ENCODE measurements at regions not wholly inside any gene's neighbourhood (a gene's known extent, or its start where the extent isn't known, plus 50 kb on each side); places are given as distances from the start of the nearest gene placed in this dataset.

DNA sequence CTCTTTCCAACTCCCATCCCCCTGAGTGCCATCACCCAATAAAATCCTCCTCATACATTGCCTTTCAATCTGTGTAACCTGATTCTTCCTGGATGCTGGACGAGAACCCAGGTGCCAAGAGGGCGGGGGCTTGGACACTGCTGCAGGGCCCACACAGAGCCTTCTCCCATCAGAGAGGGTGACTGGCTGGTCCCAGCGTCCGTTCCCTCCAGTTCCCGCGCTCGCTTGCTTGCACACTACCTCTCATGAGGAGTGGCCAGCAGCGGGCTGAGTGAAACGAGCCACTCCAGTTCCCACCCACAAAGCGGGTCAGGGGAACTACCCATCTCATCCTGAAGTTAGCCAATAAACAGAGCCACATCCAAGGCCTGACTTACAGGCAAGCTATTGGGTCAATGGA is 602.6 kb upstream of the ADAMTS16 start:
- FAIRE-seq (no peak), DNase-seq (ENCODE audit: insufficient read length, low spot score) (no peak)

DNA sequence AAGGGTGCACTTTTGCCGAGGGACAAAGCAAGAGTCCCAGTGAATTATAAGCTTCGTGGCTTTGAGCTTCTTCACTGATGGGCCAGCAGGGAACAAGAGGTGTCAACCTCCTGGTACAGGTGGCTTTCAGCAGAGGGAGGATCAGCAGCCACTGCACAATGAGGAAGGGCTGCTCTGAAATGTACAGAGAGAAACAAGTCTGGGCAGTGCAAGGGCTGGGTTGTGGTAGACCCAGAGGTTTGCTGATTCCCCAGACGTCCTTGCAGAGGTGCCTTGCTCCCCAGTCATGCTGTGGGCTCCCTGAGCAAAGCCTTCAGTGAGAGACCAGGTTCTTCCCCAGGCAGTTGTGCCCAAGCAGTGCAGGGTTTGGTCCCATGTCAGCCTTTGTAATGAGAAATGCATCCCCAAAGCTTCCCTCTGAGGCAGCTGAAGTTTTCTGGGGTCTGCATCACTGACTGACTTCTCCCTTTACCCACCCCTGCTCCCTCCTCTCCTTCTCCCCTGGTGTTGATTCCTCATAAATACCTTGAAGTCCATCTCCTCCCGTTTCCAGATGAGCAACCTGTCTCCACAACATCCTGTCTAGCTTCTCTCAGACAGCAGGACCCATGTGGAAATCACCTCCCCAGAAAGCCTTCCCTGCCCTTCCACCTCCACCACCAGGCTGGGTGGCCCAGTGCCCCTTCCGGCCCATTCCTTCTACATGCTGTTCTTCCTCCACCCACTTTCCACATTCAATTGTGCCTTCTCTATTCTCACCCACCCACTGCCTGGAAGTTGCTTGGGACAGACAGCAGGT is 599.6 kb upstream of the ADAMTS16 start:
- FAIRE-seq, result no peak
- DNase-seq (ENCODE audit: insufficient read length, low spot score), result no peak

DNA sequence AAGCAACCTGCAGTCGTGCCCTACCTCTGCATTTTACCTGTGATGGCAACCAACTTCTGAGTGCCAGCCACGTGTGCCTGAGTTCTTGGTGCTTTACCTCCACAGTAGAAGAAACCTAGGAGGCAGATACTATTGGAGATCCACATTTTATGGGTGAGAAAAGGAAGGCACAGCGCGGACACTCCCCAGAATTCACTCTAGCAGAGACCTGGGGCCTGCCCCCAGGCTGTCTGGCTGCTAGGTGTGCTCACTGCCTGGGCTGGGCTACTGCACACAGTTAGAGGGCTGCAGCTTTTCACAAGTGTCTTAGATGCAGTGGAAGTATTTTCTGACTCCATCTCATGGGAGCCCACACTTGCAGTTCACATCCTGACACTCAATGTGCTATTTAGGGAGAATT is 598.8 kb upstream of the ADAMTS16 start:
- DNase-seq (ENCODE audit: insufficient read length, low spot score) (no peak), FAIRE-seq (no peak)

DNA sequence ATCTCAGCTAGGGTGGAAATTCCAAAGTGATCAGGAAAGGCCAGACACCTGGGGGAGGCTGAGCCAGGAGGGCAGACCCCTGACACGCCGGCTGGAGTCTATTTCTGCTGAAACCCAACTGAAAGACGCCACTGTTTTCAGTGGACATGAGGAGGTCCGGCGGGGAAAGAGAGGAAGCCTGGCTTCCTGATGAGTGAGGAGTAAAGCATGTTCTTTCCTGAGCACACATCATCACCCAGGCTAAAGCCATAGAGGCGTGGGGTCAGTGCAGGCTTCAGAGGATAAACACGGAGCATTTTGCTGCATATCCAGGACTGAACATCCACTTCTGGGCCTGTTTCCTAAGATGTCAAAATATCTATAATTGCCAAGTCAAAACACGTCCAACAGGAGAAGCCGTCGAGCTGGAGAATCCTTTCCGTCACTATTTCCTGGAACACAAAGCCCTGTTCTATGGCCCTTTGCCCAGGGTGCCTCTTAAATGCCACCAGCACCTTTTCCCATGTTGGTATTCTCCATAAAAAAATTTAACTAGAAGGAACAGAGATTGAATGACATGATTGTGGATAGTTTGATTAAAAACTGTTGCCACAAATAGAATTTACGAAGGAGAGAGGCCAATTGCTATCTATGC is 597.9 kb upstream of the ADAMTS16 start:
- FAIRE-seq (no peak), DNase-seq (ENCODE audit: insufficient read length, low spot score) (no peak)

DNA sequence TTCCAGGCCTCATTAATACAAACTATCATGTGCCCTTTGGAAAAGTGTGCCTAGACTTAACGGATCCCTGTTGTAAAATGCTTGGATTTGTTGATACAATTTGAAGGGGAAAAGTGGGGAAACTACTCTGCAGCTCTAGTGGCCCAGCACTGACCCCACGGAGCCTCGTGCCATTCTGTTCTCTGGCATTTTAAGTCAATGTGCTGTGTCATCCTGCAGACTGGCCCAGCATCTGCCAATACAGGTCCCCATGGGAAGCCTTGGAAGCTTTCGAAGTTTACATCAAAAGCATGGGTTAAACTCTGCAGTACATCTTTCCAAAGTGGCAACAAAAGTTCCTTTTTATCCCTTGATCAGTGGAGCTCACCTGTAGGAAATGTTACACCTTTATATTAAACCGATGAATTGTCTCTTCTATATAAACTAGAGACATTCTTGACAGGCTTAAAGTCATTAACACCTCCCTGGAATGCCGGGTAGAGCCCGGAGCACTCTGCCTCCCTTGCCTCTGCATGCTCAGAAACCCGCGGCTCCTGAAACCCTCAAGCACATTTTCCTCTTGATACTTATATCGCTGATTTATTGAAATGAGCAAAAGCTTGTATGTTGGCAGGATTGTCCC is 596.0 kb upstream of the ADAMTS16 start:
- DNase-seq (ENCODE audit: insufficient read length, low spot score) (no peak), FAIRE-seq (no peak)

DNA sequence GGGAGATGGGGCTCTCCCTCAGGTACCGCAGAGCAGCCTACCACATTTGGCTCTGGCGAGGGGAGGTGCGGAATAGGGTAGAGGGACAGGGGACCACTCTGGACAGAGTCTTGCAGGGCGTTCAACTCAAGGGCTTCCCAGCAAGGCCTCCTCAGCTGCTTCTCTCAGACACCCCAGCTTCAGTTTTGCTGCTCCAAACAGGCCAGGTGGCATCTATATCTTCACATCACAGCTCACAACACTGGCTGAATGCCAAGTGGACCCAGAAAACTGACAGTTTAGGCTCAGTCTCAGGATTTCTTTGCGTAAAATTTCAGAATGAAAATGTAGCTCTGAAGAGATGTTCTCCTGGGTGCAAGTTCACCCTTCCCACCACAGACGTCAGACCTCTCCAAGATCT is 592.6 kb upstream of the ADAMTS16 start:
- DNase-seq (ENCODE audit: insufficient read length, low spot score) (no peak), FAIRE-seq (no peak)

DNA sequence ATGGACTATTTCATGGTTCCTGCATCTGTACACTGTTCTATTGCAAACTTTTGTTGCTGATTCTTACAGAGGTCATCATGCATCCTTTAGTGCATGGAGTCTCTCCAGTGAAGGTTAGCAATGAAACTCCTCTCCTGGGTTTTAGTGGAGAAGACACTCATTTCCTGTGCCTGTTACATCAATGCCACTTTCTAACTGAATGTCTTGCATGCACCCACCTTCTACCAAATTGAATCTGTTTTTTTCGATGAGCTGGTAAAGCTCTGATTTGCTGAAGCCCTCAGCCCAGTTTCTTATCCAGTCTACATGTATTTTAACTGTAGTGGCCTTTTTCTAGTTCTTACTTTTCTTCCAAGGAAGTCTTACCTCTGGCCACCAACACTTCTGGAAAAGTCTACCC is 591.8 kb upstream of the ADAMTS16 start:
- DNase-seq (ENCODE audit: insufficient read length, low spot score) (no peak), FAIRE-seq (no peak)

DNA sequence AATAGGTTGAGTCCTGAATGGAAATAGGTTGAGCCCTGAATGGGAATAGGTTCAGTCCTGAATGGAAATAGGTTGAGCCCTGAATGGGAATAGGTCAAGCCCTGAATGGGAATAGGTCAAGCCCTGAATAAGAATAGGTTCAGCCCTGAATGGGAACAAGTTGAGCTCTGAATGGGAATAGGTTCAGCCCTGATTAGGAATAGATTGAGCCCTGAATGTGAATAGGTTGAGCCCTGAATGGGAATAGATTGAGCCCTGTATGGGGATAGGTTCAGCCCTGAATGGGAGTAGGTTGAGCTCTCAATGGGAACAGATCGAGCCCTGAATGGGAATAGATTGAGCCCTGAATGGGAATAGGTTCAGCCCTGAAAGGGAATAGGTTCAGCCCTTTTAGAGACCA is 590.8 kb upstream of the ADAMTS16 start:
- DNase-seq (ENCODE audit: insufficient read length, low spot score), result no peak
- no peak for FAIRE-seq

DNA sequence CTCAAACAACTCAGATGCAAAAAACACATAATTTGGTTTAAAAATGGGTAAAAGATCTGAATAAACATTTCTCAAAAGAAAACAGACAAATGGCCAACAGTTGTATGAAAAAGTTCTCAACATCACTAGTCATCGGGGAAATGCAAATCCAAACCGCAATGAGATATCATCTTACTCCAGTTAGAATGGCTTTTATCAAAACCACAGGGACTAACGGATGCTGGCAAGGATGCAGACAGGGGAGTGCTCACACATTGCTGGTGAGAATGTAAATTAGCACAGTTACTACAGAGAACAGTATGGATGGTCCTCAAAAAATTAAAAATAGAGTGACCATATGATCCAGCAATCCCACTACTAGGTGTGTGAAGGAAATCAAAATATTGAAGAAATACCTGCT is 589.1 kb upstream of the ADAMTS16 start:
- DNase-seq (ENCODE audit: insufficient read length, low spot score) (no peak), FAIRE-seq (no peak)

DNA sequence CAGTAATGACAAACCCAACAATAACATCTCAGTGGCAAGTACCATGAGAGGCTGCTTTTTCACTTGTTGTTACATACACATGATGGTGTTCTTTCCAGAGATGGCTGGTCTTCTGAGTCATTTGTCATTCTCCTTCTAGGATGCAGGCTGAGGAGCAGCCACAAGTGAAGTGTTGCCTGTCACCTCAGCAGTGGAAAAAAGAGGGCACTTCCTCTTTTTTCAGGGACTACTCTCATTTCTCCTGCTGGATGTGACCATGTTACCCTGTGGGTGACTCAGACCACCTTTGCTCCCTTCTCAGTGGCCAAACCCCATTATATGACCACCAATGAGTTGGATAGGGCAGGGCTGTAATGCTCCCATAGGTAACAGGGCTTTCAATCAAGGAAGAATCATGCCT is 587.0 kb upstream of the ADAMTS16 start:
- FAIRE-seq (no peak), DNase-seq (ENCODE audit: insufficient read length, low spot score) (no peak)

DNA sequence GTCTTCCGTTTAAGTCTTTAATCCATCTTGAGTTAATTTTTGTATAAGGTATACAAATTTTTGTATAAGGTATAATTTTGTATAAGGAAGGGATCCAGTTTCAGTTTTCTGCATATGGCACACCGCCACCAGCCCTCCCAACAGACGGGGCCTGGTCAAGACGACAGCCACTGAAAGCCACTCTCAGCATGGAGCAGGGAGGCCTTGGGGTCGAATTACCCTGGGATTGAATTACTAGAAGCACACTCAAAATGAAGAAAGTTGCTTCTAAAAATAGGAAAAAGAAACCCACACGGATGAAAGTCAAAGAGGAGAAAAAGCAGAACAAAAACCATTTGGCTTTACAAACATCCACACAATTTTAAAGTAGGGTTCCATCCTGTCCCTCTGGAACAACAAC is 586.2 kb upstream of the ADAMTS16 start:
- FAIRE-seq, result no peak
- no peak for DNase-seq (ENCODE audit: insufficient read length, low spot score)

DNA sequence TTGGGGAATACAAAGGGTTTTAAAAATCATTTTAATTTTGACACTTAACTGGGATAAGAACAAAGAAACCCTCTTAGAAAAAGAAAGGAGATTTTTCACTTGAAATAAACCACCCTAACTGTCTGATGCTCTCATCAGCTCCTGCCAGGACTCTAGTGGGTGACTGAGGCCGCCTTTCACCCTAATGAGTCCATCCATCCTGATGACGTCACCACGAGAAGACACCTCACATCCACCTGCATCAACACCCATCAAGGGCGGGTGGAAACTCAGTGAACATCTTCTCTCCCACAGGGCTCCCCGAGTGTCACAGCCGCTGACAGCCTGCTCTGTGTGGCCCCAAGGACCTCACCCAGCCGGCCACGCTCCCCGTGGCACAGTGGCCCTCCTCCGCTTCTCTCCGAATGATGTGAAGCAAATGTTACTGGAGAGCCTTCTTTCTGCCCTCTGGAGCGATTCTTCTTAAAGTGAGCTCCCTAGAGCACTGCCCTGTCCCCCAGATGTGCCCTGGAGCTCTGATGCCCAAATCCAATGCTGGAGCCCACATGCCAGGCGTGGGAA is 584.3 kb upstream of the ADAMTS16 start:
- DNase-seq (ENCODE audit: insufficient read length, low spot score) (no peak), FAIRE-seq (no peak)

DNA sequence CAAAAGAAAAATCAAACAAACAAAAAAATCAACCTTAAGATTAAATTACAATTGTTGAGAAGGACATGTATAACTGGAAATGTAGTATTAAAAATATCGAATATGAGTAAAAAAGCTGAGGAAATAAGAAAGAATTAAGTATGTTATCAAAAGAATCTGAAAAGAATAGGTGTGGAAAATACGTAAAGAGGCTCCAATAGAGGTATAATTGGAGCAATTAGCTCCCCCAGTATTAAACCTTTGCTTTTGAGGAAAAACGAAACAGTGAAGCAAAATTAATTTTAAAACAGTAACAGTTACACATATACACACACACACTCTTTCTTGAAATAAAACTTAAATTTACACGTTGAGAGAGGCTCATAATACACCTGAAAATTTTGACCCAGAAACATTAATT is 578.7 kb upstream of the ADAMTS16 start:
- FAIRE-seq, result no peak
- DNase-seq (ENCODE audit: insufficient read length, low spot score), result no peak

DNA sequence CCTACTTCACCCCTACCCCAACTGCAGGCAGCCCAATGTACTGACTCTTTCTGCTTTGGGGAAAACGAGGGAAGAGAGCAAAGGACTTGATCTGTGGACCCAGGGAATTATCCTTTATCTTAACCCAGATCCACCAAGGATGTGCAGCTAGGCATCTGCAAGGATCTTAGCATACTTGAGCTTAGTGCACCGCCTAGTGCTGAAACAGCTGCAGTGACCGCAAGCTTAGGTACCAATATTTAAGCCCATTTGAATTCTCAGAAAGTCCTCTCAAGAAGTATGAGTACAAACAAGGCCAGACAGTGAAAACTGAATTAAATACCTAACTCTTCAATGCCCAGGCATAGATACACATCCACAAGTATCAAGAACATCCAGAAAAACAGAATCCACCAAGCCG is 576.7 kb upstream of the ADAMTS16 start:
- DNase-seq (ENCODE audit: insufficient read length, low spot score), result no peak
- no peak for FAIRE-seq

DNA sequence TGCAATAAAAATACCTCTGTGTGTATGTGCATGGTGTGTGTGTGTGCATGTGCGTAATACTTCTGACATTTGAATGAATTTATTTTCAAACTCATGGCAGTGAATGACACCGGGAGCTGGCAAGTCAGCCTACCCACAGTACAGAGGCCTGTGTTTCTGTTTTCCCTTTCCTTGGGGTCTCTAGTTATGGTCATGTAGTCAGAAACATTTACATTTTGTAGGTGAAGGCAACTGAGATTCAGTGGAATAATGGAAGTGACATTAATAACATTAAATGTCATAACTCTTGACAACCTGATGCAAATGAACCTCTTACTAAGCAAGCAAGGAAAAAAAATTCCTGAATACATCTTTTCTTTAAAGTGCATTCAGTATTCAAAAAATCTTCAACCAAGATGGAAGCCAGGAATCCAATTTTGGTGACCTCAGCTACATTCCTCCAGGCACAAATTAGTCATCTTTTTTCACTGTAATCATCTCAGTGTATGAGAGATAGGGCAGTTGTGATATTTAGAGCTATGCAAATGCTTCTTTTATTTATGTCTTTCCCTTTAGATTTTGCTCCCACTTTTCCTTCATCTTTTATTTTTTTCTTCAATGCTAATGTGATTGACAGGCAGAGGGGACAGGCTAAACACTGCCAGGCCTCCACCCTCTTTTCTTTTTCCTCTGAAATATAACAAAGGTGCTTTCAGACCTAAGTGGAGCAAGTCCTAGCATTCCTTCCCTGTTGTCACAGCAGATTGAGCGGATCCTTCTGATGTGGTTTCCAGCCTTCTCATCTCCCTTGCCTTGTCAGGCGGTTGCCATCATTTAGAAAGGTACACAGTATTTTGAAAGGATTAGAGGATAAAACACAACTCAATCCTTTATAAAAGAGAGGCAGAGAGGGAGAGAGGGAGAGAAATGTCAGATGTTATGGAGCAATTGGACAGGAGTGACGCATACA is 569.8 kb upstream of the ADAMTS16 start:
- no peak for DNase-seq (ENCODE audit: insufficient read length, low spot score)
- FAIRE-seq, result no peak

DNA sequence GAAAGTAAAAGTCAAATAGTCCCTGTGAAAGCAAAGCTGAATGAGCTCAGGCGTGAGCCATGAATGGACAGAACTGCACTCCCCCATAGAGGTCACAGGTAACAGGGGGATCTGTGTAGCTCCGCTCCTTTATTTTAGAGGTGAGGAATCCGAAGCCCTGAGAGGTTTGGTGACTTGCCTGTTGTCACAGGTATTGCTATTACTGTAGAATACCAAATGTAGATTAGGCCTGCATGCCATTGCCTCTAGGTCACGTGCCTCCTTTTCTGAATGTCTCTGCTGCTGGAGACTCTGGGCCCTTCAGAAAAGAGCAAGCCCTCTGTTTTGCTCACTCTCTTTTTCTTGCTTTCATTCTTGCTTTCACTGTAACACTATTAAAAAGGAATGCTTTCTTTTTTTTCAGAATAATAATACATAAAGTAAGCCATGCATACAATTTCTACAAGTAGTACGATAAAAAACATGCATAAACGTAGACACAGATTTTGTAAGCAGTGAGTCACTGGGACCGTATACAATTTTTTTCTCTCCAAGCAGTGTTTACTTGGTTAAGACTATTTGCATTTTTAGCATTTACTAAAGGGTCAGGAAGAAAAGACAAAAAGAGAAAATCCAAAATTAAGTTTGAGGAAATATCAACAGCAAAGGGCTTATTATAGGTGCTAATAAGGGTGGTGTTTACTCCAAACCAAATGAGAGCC is 568.7 kb upstream of the ADAMTS16 start:
- DNase-seq (ENCODE audit: insufficient read length, low spot score) (no peak), FAIRE-seq (no peak)

DNA sequence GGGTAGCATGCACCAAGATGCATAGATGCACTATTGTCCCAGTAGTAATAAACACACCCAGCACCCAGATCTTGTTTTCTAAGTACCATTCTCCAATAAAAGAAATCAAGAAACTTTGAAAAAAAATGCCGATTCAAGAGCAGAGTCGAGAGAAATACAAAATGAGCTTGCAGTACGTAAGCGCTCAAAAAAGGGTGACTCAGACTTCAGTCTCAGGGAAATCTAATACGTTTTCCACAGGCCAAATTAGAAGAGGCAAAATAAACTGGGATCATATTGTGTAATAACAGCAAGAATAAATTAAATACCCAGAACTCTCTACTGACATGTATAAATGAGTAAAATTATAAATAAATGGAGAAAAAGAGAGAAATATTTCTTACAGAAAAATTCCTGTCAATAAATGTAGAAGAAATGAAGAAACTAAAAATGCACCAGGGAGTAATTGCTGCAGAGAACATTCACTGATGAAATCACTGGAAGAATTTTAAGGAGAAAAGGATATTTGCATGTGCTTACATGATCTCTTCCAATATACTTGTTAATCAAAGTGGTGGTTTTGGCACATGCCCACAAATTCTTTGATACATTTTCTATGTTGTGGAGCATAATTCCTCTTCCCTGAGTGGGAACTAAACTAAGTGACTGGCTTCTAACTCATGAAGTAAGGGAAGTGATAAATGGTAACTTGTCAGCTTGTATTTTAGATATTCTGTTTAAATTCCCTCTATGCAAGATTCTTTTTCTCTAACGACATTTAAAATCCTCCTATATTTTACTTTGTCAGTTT is 567.6 kb upstream of the ADAMTS16 start:
- FAIRE-seq, result no peak

DNA sequence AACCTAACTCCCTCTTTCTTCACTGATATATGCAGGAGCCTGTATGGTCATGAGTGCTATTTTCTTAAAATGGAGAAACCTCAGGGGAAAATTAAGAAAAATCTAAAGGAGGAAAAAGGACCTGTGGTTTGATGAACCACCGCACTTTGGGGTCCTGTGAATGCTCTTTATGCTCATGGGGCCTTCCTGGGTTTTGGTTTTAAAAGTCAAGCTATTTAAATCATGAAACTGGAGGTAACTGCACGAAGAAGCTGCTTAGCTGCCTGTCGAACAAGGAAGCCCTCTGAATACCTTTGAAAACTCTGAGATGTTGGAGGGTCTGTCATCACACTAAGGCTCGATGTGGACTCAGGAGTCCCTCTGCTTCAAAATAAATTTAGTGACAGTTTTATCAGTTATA is 564.5 kb upstream of the ADAMTS16 start:
- no peak for FAIRE-seq

More for the DNA sequence above, 567.6 kb upstream of the ADAMTS16 start:
- DNase-seq (ENCODE audit: insufficient read length, low spot score), result no peak

DNA sequence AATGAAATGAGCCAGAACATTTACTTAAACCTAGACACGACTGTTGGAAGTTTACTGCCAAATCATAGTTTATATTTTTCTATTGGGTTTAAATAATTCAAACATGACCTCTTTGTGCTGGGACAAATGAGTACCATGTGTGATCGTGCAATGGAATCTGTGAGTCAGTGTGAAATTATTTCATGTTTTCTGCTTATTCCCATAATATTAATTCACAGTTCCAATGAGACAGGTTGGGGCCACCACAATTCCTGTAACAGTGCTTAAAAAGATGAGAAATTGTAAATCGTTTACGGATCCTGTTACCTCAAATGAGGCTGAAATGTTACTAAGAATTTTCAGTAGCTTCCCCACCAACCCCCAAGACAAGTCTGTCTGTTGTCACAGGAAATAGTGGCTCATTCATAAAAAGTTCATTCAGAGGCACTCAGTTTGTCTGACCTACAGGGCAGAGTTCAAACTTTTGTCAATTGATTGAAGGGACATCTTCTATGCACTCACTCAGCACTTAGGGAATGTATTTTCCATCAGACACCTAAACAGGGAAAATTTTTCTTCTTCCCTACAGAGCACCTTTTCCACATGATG is 563.9 kb upstream of the ADAMTS16 start:
- FAIRE-seq (no peak), DNase-seq (ENCODE audit: insufficient read length, low spot score) (no peak)

More for the DNA sequence above, 564.5 kb upstream of the ADAMTS16 start:
- no peak for DNase-seq (ENCODE audit: insufficient read length, low spot score)

Data from GM19239 (cell line).